ENCODE measurements at regions not wholly inside any gene's neighbourhood (a gene's known extent, or its start where the extent isn't known, plus 50 kb on each side); places are given as distances from the start of the nearest gene placed in this dataset.

GRCh38 chr2:196473617-196474016 lies 165.9 kb upstream of the CCDC150 start:
- 72 to 85% methylated on average over 3 of the region's 3 CpGs for WGBS, 2 experiments
- H3K4me1 ChIP-seq (ENCODE audit: control insufficient read depth, insufficient read depth, low read length), result no peaks in the 10 kb centered on the region
- H3K4me3 ChIP-seq (ENCODE audit: insufficient read depth, low read depth, low read length), result no peak overlapping the region
- H3K27me3 ChIP-seq (ENCODE audit: control insufficient read depth, insufficient read depth, low read length, poor library complexity, severe bottlenecking), result no peaks in the 10 kb centered on the region
- H3K9me3 ChIP-seq (ENCODE audit: control insufficient read depth, low read length), result no peaks in the 10 kb centered on the region
- H3K27ac ChIP-seq (ENCODE audit: insufficient read depth, low read depth, low read length, poor library complexity, severe bottlenecking), result no peak overlapping the region
- H3K36me3 ChIP-seq (ENCODE audit: control insufficient read depth, insufficient read depth, low read length), result no peaks in the 10 kb centered on the region

- Histone ChIP-seq H3K36me3 (ENCODE audit: control insufficient read depth, insufficient read depth, low read length) (no peaks in the 10 kb centered on the region), H3K9me3 (ENCODE audit: control insufficient read depth, low read length) (no peaks in the 10 kb centered on the region), H3K4me1 (ENCODE audit: control insufficient read depth, insufficient read depth, low read length) (no peaks in the 10 kb centered on the region), H3K27me3 (ENCODE audit: control insufficient read depth, insufficient read depth, low read length, poor library complexity, severe bottlenecking) (no peaks in the 10 kb centered on the region), H3K4me3 (ENCODE audit: insufficient read depth, low read depth, low read length) (no peak overlapping the region), H3K27ac (ENCODE audit: insufficient read depth, low read depth, low read length, poor library complexity, severe bottlenecking) (no peak overlapping the region)
- WGBS, 2 experiments, result 88 to 92% methylated on average over 3 of the region's 3 CpGs
These were observed 163.9 kb upstream of the CCDC150 start for GRCh38 chr2:196475611-196476010.

GRCh38 chr2:196478588-196478987 lies 160.9 kb upstream of the CCDC150 start:
- Histone ChIP-seq H3K4me1 (ENCODE audit: control insufficient read depth, insufficient read depth, low read length) (no peaks in the 10 kb centered on the region), H3K9me3 (ENCODE audit: control insufficient read depth, low read length) (no peaks in the 10 kb centered on the region), H3K4me3 (ENCODE audit: insufficient read depth, low read depth, low read length) (no peak overlapping the region), H3K27ac (ENCODE audit: insufficient read depth, low read depth, low read length, poor library complexity, severe bottlenecking) (no peak overlapping the region), H3K36me3 (ENCODE audit: control insufficient read depth, insufficient read depth, low read length) (no peaks in the 10 kb centered on the region), H3K27me3 (ENCODE audit: control insufficient read depth, insufficient read depth, low read length, poor library complexity, severe bottlenecking) (no peaks in the 10 kb centered on the region)
- 90 to 100% methylated on average over 2 of the region's 2 CpGs for WGBS, 2 experiments

- H3K27me3 ChIP-seq (ENCODE audit: control insufficient read depth, insufficient read depth, low read length, poor library complexity, severe bottlenecking), result no peaks in the 10 kb centered on the region
- no peaks in the 10 kb centered on the region for H3K36me3 ChIP-seq (ENCODE audit: control insufficient read depth, insufficient read depth, low read length)
- H3K27ac ChIP-seq (ENCODE audit: insufficient read depth, low read depth, low read length, poor library complexity, severe bottlenecking), result no peak overlapping the region
- no peak overlapping the region for H3K4me3 ChIP-seq (ENCODE audit: insufficient read depth, low read depth, low read length)
- no peaks in the 10 kb centered on the region for H3K9me3 ChIP-seq (ENCODE audit: control insufficient read depth, low read length)
- H3K4me1 ChIP-seq (ENCODE audit: control insufficient read depth, insufficient read depth, low read length), result no peaks in the 10 kb centered on the region
These were observed 160.2 kb upstream of the CCDC150 start for GRCh38 chr2:196479350-196479749.

- H3K4me1 ChIP-seq (ENCODE audit: control insufficient read depth, insufficient read depth, low read length), result no peaks in the 10 kb centered on the region
- 95 to 97% methylated on average over 2 of the region's 2 CpGs for whole genome bisulfite sequencing, 2 experiments
- H3K36me3 ChIP-seq (ENCODE audit: control insufficient read depth, insufficient read depth, low read length), result no peaks in the 10 kb centered on the region
- H3K27me3 ChIP-seq (ENCODE audit: control insufficient read depth, insufficient read depth, low read length, poor library complexity, severe bottlenecking), result no peaks in the 10 kb centered on the region
- no peak overlapping the region for H3K4me3 ChIP-seq (ENCODE audit: insufficient read depth, low read depth, low read length)
- no peaks in the 10 kb centered on the region for H3K9me3 ChIP-seq (ENCODE audit: control insufficient read depth, low read length)
- no peak overlapping the region for H3K27ac ChIP-seq (ENCODE audit: insufficient read depth, low read depth, low read length, poor library complexity, severe bottlenecking)
These were observed 158.7 kb upstream of the CCDC150 start for GRCh38 chr2:196480653-196481323.

- H3K4me3 ChIP-seq (ENCODE audit: insufficient read depth, low read depth, low read length), result no peak overlapping the region
- H3K27me3 ChIP-seq (ENCODE audit: control insufficient read depth, insufficient read depth, low read length, poor library complexity, severe bottlenecking), result no peaks in the 10 kb centered on the region
- H3K36me3 ChIP-seq (ENCODE audit: control insufficient read depth, insufficient read depth, low read length), result no peaks in the 10 kb centered on the region
- no peaks in the 10 kb centered on the region for H3K4me1 ChIP-seq (ENCODE audit: control insufficient read depth, insufficient read depth, low read length)
- H3K27ac ChIP-seq (ENCODE audit: insufficient read depth, low read depth, low read length, poor library complexity, severe bottlenecking), result no peak overlapping the region
- no peaks in the 10 kb centered on the region for H3K9me3 ChIP-seq (ENCODE audit: control insufficient read depth, low read length)
- 88 to 94% methylated on average over 2 to 3 of the region's 3 CpGs for WGBS, 2 experiments
These were observed 158.2 kb upstream of the CCDC150 start for GRCh38 chr2:196481324-196481697.

- no peaks in the 10 kb centered on the region for H3K9me3 ChIP-seq (ENCODE audit: control insufficient read depth, low read length)
- 87 to 88% methylated on average over 6 of the region's 6 CpGs for WGBS, 2 experiments
- no peaks in the 10 kb centered on the region for H3K4me1 ChIP-seq (ENCODE audit: control insufficient read depth, insufficient read depth, low read length)
- H3K27ac ChIP-seq (ENCODE audit: insufficient read depth, low read depth, low read length, poor library complexity, severe bottlenecking), result no peak overlapping the region
- H3K4me3 ChIP-seq (ENCODE audit: insufficient read depth, low read depth, low read length), result no peak overlapping the region
- no peaks in the 10 kb centered on the region for H3K27me3 ChIP-seq (ENCODE audit: control insufficient read depth, insufficient read depth, low read length, poor library complexity, severe bottlenecking)
- no peaks in the 10 kb centered on the region for H3K36me3 ChIP-seq (ENCODE audit: control insufficient read depth, insufficient read depth, low read length)
These were observed 157.1 kb upstream of the CCDC150 start for GRCh38 chr2:196482119-196483065.

GRCh38 chr2:196486146-196486545 lies 153.4 kb upstream of the CCDC150 start:
- Histone ChIP-seq H3K4me1 (ENCODE audit: control insufficient read depth, insufficient read depth, low read length) (no peaks in the 10 kb centered on the region), H3K36me3 (ENCODE audit: control insufficient read depth, insufficient read depth, low read length) (no peaks in the 10 kb centered on the region), H3K9me3 (ENCODE audit: control insufficient read depth, low read length) (no peaks in the 10 kb centered on the region), H3K4me3 (ENCODE audit: insufficient read depth, low read depth, low read length) (no peak overlapping the region), H3K27me3 (ENCODE audit: control insufficient read depth, insufficient read depth, low read length, poor library complexity, severe bottlenecking) (no peaks in the 10 kb centered on the region), H3K27ac (ENCODE audit: insufficient read depth, low read depth, low read length, poor library complexity, severe bottlenecking) (no peak overlapping the region)
- WGBS, 2 experiments, result 61 to 82% methylated on average over 3 of the region's 3 CpGs

- Histone ChIP-seq H3K9me3 (ENCODE audit: control insufficient read depth, low read length) (no peaks in the 10 kb centered on the region), H3K4me3 (ENCODE audit: insufficient read depth, low read depth, low read length) (no peak overlapping the region), H3K36me3 (ENCODE audit: control insufficient read depth, insufficient read depth, low read length) (no peaks in the 10 kb centered on the region), H3K27me3 (ENCODE audit: control insufficient read depth, insufficient read depth, low read length, poor library complexity, severe bottlenecking) (no peaks in the 10 kb centered on the region), H3K4me1 (ENCODE audit: control insufficient read depth, insufficient read depth, low read length) (no peaks in the 10 kb centered on the region), H3K27ac (ENCODE audit: insufficient read depth, low read depth, low read length, poor library complexity, severe bottlenecking) (no peak overlapping the region)
- 89 to 93% methylated on average over 3 of the region's 3 CpGs for WGBS, 2 experiments
These were observed 152.1 kb upstream of the CCDC150 start for GRCh38 chr2:196487417-196487816.

GRCh38 chr2:196489371-196489770 lies 150.1 kb upstream of the CCDC150 start:
- WGBS, 2 experiments, result 87 to 88% methylated on average over 1 of the region's 1 CpG
- Histone ChIP-seq H3K36me3 (ENCODE audit: control insufficient read depth, insufficient read depth, low read length) (no peaks in the 10 kb centered on the region), H3K9me3 (ENCODE audit: control insufficient read depth, low read length) (no peaks in the 10 kb centered on the region), H3K27ac (ENCODE audit: insufficient read depth, low read depth, low read length, poor library complexity, severe bottlenecking) (no peak overlapping the region), H3K27me3 (ENCODE audit: control insufficient read depth, insufficient read depth, low read length, poor library complexity, severe bottlenecking) (no peaks in the 10 kb centered on the region), H3K4me3 (ENCODE audit: insufficient read depth, low read depth, low read length) (no peak overlapping the region), H3K4me1 (ENCODE audit: control insufficient read depth, insufficient read depth, low read length) (no peaks in the 10 kb centered on the region)

All from ectodermal cell (in vitro differentiated cells).